ENCODE measurements at regions not wholly inside any gene's neighbourhood (a gene's known extent, or its start where the extent isn't known, plus 50 kb on each side); places are given as distances from the start of the nearest gene placed in this dataset.

- intact Hi-C loops (cut with micrococcal nuclease; ENCODE audit: unreplicated experiment) = no loop called here
- Histone ChIP-seq H3K79me2 (ENCODE audit: low read depth) (no peaks in the 10 kb centered on the region), H3K4me1 (replicated peaks; ENCODE audit: insufficient read depth) (no peaks in the 10 kb centered on the region), H3K27me3 (ENCODE audit: insufficient read depth, low read depth) (peaks cover 22% of the 10 kb centered on the region; the same call in 1 of the 2 replicates), H4K20me1 (ENCODE audit: insufficient read depth) (no peaks in the 10 kb centered on the region), H3K9me3 (ENCODE audit: insufficient read depth, low read depth) (no peaks in the 10 kb centered on the region), H3K9me2 (ENCODE audit: insufficient read depth) (no peaks in the 10 kb centered on the region), H3K4me2 (no peak overlapping the region), H2AFZ (no peak overlapping the region), H3K27ac (no peak overlapping the region), H3K4me3 (no peak overlapping the region), H3F3A (ENCODE audit: insufficient read depth, low read depth) (no peaks in the 10 kb centered on the region), H3K36me3 (ENCODE audit: low read depth) (no peaks in the 10 kb centered on the region)
- DNase-seq = no peak
- no peak for TF ChIP-seq CTCF (conservative IDR thresholded peaks at IDR 0.05)
- TF ChIP-seq EZH2 (IDR thresholded peaks at IDR 0.05; ENCODE audit: low read depth) = no peak
- ChIA-PET CTCF (no interaction called here), POLR2A (ENCODE audit: unreplicated experiment) (no interaction called here)
- BruUV-seq (replicated peaks) = no TSS peak
Observed at GRCh38 chr2:126513033-126513432, 142.9 kb upstream of the GYPC start.

- H4K20me1 ChIP-seq (ENCODE audit: insufficient read depth) = no peaks in the 10 kb centered on the region
- peak in 1 of 2 experiments; percentile 0 for DNase-seq
- H3K27ac ChIP-seq = no peak overlapping the region
- H3K9me3 ChIP-seq (ENCODE audit: insufficient read depth, low read depth) = no peaks in the 10 kb centered on the region
- H3F3A ChIP-seq (ENCODE audit: insufficient read depth, low read depth) = no peaks in the 10 kb centered on the region
- H3K36me3 ChIP-seq (ENCODE audit: low read depth) = no peaks in the 10 kb centered on the region
- intact Hi-C loops (cut with micrococcal nuclease; ENCODE audit: unreplicated experiment) = no loop called here
- H3K4me3 ChIP-seq = no peak overlapping the region
- TF ChIP-seq EZH2 (IDR thresholded peaks at IDR 0.05; ENCODE audit: low read depth) = no peak
- no peak for TF ChIP-seq CTCF (conservative IDR thresholded peaks at IDR 0.05)
- no TSS peak for BruUV-seq (replicated peaks)
- no peaks in the 10 kb centered on the region for H3K4me1 ChIP-seq (replicated peaks; ENCODE audit: insufficient read depth)
- CTCF ChIA-PET = no interaction called here
- H2AFZ ChIP-seq = no peak overlapping the region
- POLR2A ChIA-PET (ENCODE audit: unreplicated experiment) = no interaction called here
- H3K4me2 ChIP-seq = no peak overlapping the region
- 0 out of 2 replicates have a peak, but pooled peaks cover under 1% of the 10 kb centered on the region for H3K27me3 ChIP-seq (ENCODE audit: insufficient read depth, low read depth)
- H3K9me2 ChIP-seq (ENCODE audit: insufficient read depth) = no peaks in the 10 kb centered on the region
- no peaks in the 10 kb centered on the region for H3K79me2 ChIP-seq (ENCODE audit: low read depth)
Observed at GRCh38 chr2:126515471-126515870, 140.5 kb upstream of the GYPC start.

- ChIA-PET CTCF (no interaction called here), POLR2A (ENCODE audit: unreplicated experiment) (no interaction called here)
- H3K79me2 ChIP-seq (ENCODE audit: low read depth) = no peaks in the 10 kb centered on the region
- H3K27ac ChIP-seq = no peak overlapping the region
- no peaks in the 10 kb centered on the region for H3K9me2 ChIP-seq (ENCODE audit: insufficient read depth)
- DNase-seq = peak in 1 of 2 experiments; percentile 21
- TF ChIP-seq EZH2 (IDR thresholded peaks at IDR 0.05; ENCODE audit: low read depth) = no peak
- TF ChIP-seq CTCF (conservative IDR thresholded peaks at IDR 0.05) = no peak
- no peak overlapping the region for H3K4me2 ChIP-seq
- no peak overlapping the region for H3K4me3 ChIP-seq
- H3K4me1 ChIP-seq (replicated peaks; ENCODE audit: insufficient read depth) = no peaks in the 10 kb centered on the region
- H3F3A ChIP-seq (ENCODE audit: insufficient read depth, low read depth) = no peaks in the 10 kb centered on the region
- H3K9me3 ChIP-seq (ENCODE audit: insufficient read depth, low read depth) = no peaks in the 10 kb centered on the region
- H3K27me3 ChIP-seq (ENCODE audit: insufficient read depth, low read depth) = no peaks in the 10 kb centered on the region
- H3K36me3 ChIP-seq (ENCODE audit: low read depth) = no peaks in the 10 kb centered on the region
- no TSS peak for BruUV-seq (replicated peaks)
- no peak overlapping the region for H2AFZ ChIP-seq
- intact Hi-C loops (cut with micrococcal nuclease; ENCODE audit: unreplicated experiment) = no loop called here
- H4K20me1 ChIP-seq (ENCODE audit: insufficient read depth) = no peaks in the 10 kb centered on the region
Observed at GRCh38 chr2:126518196-126518595, 137.8 kb upstream of the GYPC start.

All from PC-9 (cell line).